ENCODE measurements at regions not wholly inside any gene's neighbourhood (a gene's known extent, or its start where the extent isn't known, plus 50 kb on each side); places are given as distances from the start of the nearest gene placed in this dataset.

- Histone ChIP-seq H3K27ac (no peak overlapping the region), H3K9me3 (no peaks in the 10 kb centered on the region), H3K4me3 (no peak overlapping the region), H3K27me3 (replicated peaks; ENCODE audit: insufficient read depth) (no peaks in the 10 kb centered on the region), H3K36me3 (no peaks in the 10 kb centered on the region), H3K4me1 (ENCODE audit: control insufficient read depth in 1 of 2, low read depth in 2 of 2) (no peaks in the 10 kb centered on the region)
- TF ChIP-seq CTCF (IDR thresholded peaks at IDR 0.05), result no peak
- ATAC-seq (ENCODE audit: insufficient number of reproducible peaks, low FRiP score, low read depth), result no peak
- DNase-seq (ENCODE audit: low spot score), result no peak
These were observed 1028.5 kb downstream of the CDH18 start for GRCh38 chr5:18959535-18959934.

- no peak for DNase-seq (ENCODE audit: low spot score)
- Histone ChIP-seq H3K27ac (no peak overlapping the region), H3K36me3 (no peaks in the 10 kb centered on the region), H3K4me1 (ENCODE audit: control insufficient read depth in 1 of 2, low read depth in 2 of 2) (no peaks in the 10 kb centered on the region), H3K9me3 (no peaks in the 10 kb centered on the region), H3K27me3 (replicated peaks; ENCODE audit: insufficient read depth) (no peaks in the 10 kb centered on the region), H3K4me3 (no peak overlapping the region)
- ATAC-seq (ENCODE audit: insufficient number of reproducible peaks, low FRiP score, low read depth), result no peak
- no peak for TF ChIP-seq CTCF (IDR thresholded peaks at IDR 0.05)
These were observed 1026.8 kb downstream of the CDH18 start for GRCh38 chr5:18961234-18961633.

- Histone ChIP-seq H3K4me3 (no peak overlapping the region), H3K9me3 (no peaks in the 10 kb centered on the region), H3K27ac (no peak overlapping the region), H3K27me3 (replicated peaks; ENCODE audit: insufficient read depth) (no peaks in the 10 kb centered on the region), H3K36me3 (no peaks in the 10 kb centered on the region), H3K4me1 (ENCODE audit: control insufficient read depth in 1 of 2, low read depth in 2 of 2) (no peaks in the 10 kb centered on the region)
- TF ChIP-seq CTCF (IDR thresholded peaks at IDR 0.05), result no peak
- DNase-seq (ENCODE audit: low spot score) (no peak), ATAC-seq (ENCODE audit: insufficient number of reproducible peaks, low FRiP score, low read depth) (no peak)
These were observed 1022.1 kb downstream of the CDH18 start for GRCh38 chr5:18965893-18966292.

- Histone ChIP-seq H3K9me3 (no peaks in the 10 kb centered on the region), H3K4me1 (ENCODE audit: control insufficient read depth in 1 of 2, low read depth in 2 of 2) (no peaks in the 10 kb centered on the region), H3K27me3 (replicated peaks; ENCODE audit: insufficient read depth) (no peaks in the 10 kb centered on the region), H3K36me3 (no peaks in the 10 kb centered on the region), H3K27ac (no peak overlapping the region), H3K4me3 (no peak overlapping the region)
- no peak for DNase-seq (ENCODE audit: low spot score)
- no peak for TF ChIP-seq CTCF (IDR thresholded peaks at IDR 0.05)
- ATAC-seq (ENCODE audit: insufficient number of reproducible peaks, low FRiP score, low read depth), result no peak
These were observed 1020.4 kb downstream of the CDH18 start for GRCh38 chr5:18967637-18968036.

GRCh38 chr5:18968966-18969365 is 1019.0 kb downstream of the CDH18 start:
- no peak overlapping the region for H3K27ac ChIP-seq
- no peak for DNase-seq (ENCODE audit: low spot score)
- TF ChIP-seq CTCF (IDR thresholded peaks at IDR 0.05), result no peak
- H3K36me3 ChIP-seq, result no peaks in the 10 kb centered on the region
- H3K4me3 ChIP-seq, result no peak overlapping the region
- no peak for ATAC-seq (ENCODE audit: insufficient number of reproducible peaks, low FRiP score, low read depth)
- no peaks in the 10 kb centered on the region for H3K4me1 ChIP-seq (ENCODE audit: control insufficient read depth in 1 of 2, low read depth in 2 of 2)
- H3K27me3 ChIP-seq (replicated peaks; ENCODE audit: insufficient read depth), result no peaks in the 10 kb centered on the region
- H3K9me3 ChIP-seq, result no peaks in the 10 kb centered on the region
